Pancreas (tissue), 10 donors: ENCODE measurements at regions not wholly inside any gene's neighbourhood (a gene's known extent, or its start where the extent isn't known, plus 50 kb on each side); places are given as distances from the start of the nearest gene placed in this dataset.
"Not testable (repeated sequence)": the region's sequence is repeated elsewhere in the genome, so short reads cannot be mapped to it uniquely, and the experiment has no call there.

Source experiments
- ATAC-seq, 4 donors: fragments of 200-7000 bp; cut with Tn5 transposase; one replicate each; pipeline versions ENCODE4 v1.8.0 to v1.9.1; 2020; ENCODE audit warnings: mild to moderate bottlenecking in 4 of 4, moderate library complexity in 4 of 4
- DNase-seq, 6 donors: peaks; one replicate each; pipeline ENCODE4 v3.0.0-alpha.2; 2020
- FAIRE-seq: peaks from 2 replicates; lab custom pipeline; 2012; peaks lifted over from hg19 to GRCh38; lab: Jason Lieb, UNC
- H3K27ac ChIP-seq, 4 donors: fragments of 200-600 bp; sonication (generic); 1 replicate in 3 of 4; 2 replicates in 1 of 4; pipeline versions ENCODE4 v1.5.0 to v1.8.0; 2020
- H3K27me3 ChIP-seq, 4 donors: fragments of 200-600 bp; one replicate each; pipeline ENCODE4 v1.8.0; 2021
- H3K36me3 ChIP-seq, 3 donors: fragments of 200-600 bp; sonication (generic) in 1 of 3; one replicate each; pipeline versions ENCODE4 v1.5.0 to v1.8.0; 2020 to 2021
- H3K4me1 ChIP-seq, 3 donors: fragments of 200-600 bp; one replicate each; pipeline ENCODE4 v1.8.0; 2021
- H3K4me3 ChIP-seq, 4 donors: fragments of 200-600 bp; sonication (generic) in 2 of 4; one replicate each; pipeline versions ENCODE4 v1.5.0 to v1.8.0; 2020 to 2021
- H3K9me3 ChIP-seq, 4 donors: fragments of 200-600 bp; one replicate each; pipeline ENCODE4 v1.8.0; 2021
- WGBS, 2 donors: extraction: QIAGEN DNeasy Blood & Tissue Kit; methylation state at CpG; one replicate each; pipeline ENCODE4 v1.1.7; 2013; 5-methylcytosine and 5-hydroxymethylcytosine counted together
- intact Hi-C, 3 donors: fragments of 100-400 bp; cut with DNase I; formaldehyde crosslinking; loops; one replicate each; pipeline versions ENCODE4 v1.11.1 to v1.14.2; 2022
- TF ChIP-seq, protein P1 (sequence below), 4 donors: fragments of 200-600 bp; sonication (generic) in 3 of 4; IDR thresholded peaks; one replicate each; pipeline versions ENCODE4 v1.5.0 to v1.8.0; 2021; ENCODE audit warnings: antibody characterized with exemption in 4 of 4
- donor health status: healthy with polysubstance abuse.
- donor health status: DM: no; HTN: no; CAD: no; lungs with moderate emphysema.
- donor health status: DM: no; HTN: no; CAD: no.
- donor health status: control.
- donor health status: control.
- donor health status: Bipolar disorder and iron deficiency.
- donor health status: DM: yes; HTN: yes; CAD: no.
- donor health status: DM: no; HTN: no; CAD: no.
- donor health status: DM: no; HTN: no; CAD: no.
- donor health status: DM: yes; HTN: yes; CAD: no.

DNA sequence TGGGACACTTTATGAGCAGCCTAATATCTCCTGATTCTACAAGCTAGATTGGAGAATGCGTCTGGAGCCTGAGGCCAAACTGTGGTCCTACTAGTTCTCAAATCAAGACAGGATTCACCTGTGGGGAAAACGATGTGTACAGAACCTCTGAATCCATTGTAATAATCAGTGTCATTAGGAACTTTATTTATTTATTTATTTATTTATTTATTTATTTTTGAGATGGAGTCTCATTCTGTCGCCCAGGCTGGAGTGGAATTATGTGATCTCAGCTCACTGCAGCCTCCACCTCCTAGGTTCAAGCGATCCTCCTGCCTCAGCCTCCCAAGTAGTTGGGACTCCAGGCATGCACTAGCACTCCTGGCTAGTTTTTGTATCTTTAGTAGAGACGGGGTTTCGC is 52.6 kb upstream of the KIF26B start:
- H3K27me3 ChIP-seq, DNase-seq, H3K36me3 ChIP-seq, H3K4me3 ChIP-seq, ATAC-seq, H3K4me1 ChIP-seq, H3K9me3 ChIP-seq, FAIRE-seq, intact Hi-C loops, H3K27ac ChIP-seq: not testable (repeated sequence)
- 95% methylated on average over 6 of the region's 6 CpGs for WGBS, 2 donors

- no peak overlapping the region for H3K27ac ChIP-seq
- FAIRE-seq (no peak), ATAC-seq (no peak), DNase-seq (no peak)
- TF ChIP-seq, protein P1, sequence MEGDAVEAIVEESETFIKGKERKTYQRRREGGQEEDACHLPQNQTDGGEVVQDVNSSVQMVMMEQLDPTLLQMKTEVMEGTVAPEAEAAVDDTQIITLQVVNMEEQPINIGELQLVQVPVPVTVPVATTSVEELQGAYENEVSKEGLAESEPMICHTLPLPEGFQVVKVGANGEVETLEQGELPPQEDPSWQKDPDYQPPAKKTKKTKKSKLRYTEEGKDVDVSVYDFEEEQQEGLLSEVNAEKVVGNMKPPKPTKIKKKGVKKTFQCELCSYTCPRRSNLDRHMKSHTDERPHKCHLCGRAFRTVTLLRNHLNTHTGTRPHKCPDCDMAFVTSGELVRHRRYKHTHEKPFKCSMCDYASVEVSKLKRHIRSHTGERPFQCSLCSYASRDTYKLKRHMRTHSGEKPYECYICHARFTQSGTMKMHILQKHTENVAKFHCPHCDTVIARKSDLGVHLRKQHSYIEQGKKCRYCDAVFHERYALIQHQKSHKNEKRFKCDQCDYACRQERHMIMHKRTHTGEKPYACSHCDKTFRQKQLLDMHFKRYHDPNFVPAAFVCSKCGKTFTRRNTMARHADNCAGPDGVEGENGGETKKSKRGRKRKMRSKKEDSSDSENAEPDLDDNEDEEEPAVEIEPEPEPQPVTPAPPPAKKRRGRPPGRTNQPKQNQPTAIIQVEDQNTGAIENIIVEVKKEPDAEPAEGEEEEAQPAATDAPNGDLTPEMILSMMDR (IDR thresholded peaks at IDR 0.05) = no peak
- intact Hi-C loops = no loop called here
- no peaks in the 10 kb centered on the region for H3K36me3 ChIP-seq
- H3K27me3 ChIP-seq = no peaks in the 10 kb centered on the region
- no peak overlapping the region for H3K4me3 ChIP-seq
- H3K4me1 ChIP-seq = no peaks in the 10 kb centered on the region
- WGBS, 2 donors = 89 to 90% methylated on average over 8 of the region's 8 CpGs
- no peaks in the 10 kb centered on the region for H3K9me3 ChIP-seq
Observed at GRCh38 chr1:245099401-245099800, 55.4 kb upstream of the KIF26B start.

DNA sequence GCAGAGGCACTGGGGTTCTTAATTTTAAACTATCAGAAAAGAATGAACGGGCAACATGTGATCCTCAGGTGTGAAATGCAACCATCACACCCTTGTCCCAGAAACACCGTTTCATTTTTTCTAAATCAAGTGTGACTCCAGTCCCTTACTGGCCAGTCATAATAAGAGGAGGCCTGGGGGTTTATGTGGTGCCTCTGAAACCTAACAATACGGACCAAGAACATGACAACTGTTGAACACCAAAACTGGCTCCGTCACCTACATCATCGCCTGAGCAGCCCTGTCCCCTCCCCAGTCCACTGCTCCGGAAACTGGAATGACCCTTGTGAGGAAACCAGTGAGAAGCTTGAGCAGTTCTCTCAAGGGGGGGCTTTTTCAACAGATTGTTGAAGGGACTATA is 55.9 kb upstream of the KIF26B start:
- intact Hi-C loops = no loop called here
- H3K36me3 ChIP-seq = no peaks in the 10 kb centered on the region
- 93 to 94% methylated on average over 6 of the region's 6 CpGs for WGBS, 2 donors

DNA sequence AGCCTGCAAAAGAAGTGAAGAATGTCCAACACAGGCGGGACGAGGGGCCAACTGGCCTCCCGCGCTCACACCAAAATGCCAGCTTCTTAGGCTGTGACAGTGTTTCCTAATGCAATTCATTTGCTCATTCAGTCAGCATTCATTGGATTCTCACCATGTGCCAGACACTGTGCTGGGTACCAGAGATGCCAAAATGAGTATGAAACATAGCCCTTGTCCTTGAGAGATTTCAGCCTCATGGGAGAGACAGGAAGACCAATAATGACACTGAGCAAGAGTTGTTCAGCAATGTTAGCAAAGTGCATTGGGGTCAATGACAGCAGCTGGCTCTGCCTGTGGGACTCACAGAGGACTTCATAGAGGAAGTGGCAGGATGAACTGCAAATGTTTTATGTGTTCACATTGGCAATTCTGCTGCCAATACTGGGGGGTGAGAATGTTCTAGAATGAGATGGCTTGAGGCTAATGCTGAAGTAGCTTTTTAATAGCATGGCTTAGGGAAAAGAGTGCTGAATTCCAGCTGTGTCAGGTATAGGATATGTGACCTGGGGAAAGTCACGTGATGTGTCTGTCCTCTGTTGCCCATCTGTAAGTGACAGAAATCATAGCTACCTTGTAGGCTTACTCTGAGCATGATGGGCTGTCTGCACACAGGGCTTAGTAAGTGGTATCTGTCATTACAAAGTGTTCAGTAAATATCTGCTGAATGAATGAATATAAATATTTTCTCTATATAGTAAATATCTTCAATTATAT is 58.3 kb upstream of the KIF26B start:
- Histone ChIP-seq H3K4me3 (no peak overlapping the region), H3K27me3 (no peaks in the 10 kb centered on the region), H3K4me1 (no peaks in the 10 kb centered on the region), H3K36me3 (no peaks in the 10 kb centered on the region), H3K27ac (no peak overlapping the region), H3K9me3 (no peaks in the 10 kb centered on the region)
- intact Hi-C loops = no loop called here
- no peak for DNase-seq
- WGBS, 2 donors = 89 to 93% methylated on average over 5 of the region's 5 CpGs
- FAIRE-seq = no peak
- no peak for ATAC-seq
- TF ChIP-seq, protein P1 (IDR thresholded peaks at IDR 0.05) = no peak

More for the DNA sequence above, 55.9 kb upstream of the KIF26B start:
- ATAC-seq = no peak
- FAIRE-seq = no peak
- Histone ChIP-seq H3K4me3 (no peak overlapping the region), H3K27ac (no peak overlapping the region), H3K9me3 (no peaks in the 10 kb centered on the region), H3K4me1 (no peaks in the 10 kb centered on the region), H3K27me3 (no peaks in the 10 kb centered on the region)
- TF ChIP-seq, protein P1 (IDR thresholded peaks at IDR 0.05) = no peak
- no peak for DNase-seq

DNA sequence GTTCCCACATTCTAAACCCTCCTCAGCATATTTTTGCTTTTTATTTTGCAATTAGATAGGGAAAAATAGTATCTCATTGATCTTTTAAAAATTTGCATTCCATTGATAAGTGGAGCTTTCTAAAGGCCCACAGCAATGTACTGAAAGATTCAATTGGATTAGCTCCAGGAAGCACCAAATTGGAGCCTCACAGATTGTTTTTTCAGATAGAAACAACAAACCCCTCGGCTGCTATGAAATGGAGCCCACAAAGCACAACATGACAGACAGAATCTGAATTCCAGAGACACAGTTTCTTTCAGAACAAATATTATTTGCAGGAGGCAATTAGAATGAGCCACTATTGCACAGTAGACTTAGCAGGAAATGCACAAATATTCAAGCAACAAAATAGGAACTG is 58.9 kb upstream of the KIF26B start:
- H3K4me3 ChIP-seq = no peak overlapping the region
- H3K9me3 ChIP-seq = no peaks in the 10 kb centered on the region
- intact Hi-C loops = no loop called here
- no peak overlapping the region for H3K27ac ChIP-seq
- DNase-seq (no peak), FAIRE-seq (no peak), ATAC-seq (no peak)
- no peaks in the 10 kb centered on the region for H3K36me3 ChIP-seq
- H3K27me3 ChIP-seq = no peaks in the 10 kb centered on the region
- WGBS, 2 donors = 57 to 60% methylated on average over 1 of the region's 1 CpG
- TF ChIP-seq, protein P1 (IDR thresholded peaks at IDR 0.05) = no peak
- H3K4me1 ChIP-seq = no peaks in the 10 kb centered on the region
